Suprapubic skin (tissue), 4 donors: ENCODE measurements at regions not wholly inside any gene's neighbourhood (a gene's known extent, or its start where the extent isn't known, plus 50 kb on each side); places are given as distances from the start of the nearest gene placed in this dataset.

Experiments
- POLR2A ChIP-seq, 2 donors: fragments of 450-650 bp; IDR thresholded peaks; one replicate each; pipeline ENCODE4 v1.6.1; 2017; ENCODE audit warnings: antibody characterized with exemption in 2 of 2, mild to moderate bottlenecking in 2 of 2, moderate library complexity in 2 of 2
- POLR2AphosphoS5 ChIP-seq, 3 donors: sonication (generic); formaldehyde crosslinking; IDR thresholded peaks; one replicate each; pipeline ENCODE4 v1.6.1; 2017; ENCODE audit warnings: antibody characterized with exemption in 3 of 3
- TF ChIP-seq, protein P1 (sequence below), 2 donors: fragments of 200-600 bp in 1 of 2; fragments of 450-650 bp in 1 of 2; sonication (generic) in 1 of 2; IDR thresholded peaks; one replicate each; pipeline ENCODE4 v1.5.1; 2016 to 2019; ENCODE audit warnings: antibody characterized with exemption in 2 of 2, mild to moderate bottlenecking in 1 of 2, moderate library complexity in 1 of 2

DNA sequence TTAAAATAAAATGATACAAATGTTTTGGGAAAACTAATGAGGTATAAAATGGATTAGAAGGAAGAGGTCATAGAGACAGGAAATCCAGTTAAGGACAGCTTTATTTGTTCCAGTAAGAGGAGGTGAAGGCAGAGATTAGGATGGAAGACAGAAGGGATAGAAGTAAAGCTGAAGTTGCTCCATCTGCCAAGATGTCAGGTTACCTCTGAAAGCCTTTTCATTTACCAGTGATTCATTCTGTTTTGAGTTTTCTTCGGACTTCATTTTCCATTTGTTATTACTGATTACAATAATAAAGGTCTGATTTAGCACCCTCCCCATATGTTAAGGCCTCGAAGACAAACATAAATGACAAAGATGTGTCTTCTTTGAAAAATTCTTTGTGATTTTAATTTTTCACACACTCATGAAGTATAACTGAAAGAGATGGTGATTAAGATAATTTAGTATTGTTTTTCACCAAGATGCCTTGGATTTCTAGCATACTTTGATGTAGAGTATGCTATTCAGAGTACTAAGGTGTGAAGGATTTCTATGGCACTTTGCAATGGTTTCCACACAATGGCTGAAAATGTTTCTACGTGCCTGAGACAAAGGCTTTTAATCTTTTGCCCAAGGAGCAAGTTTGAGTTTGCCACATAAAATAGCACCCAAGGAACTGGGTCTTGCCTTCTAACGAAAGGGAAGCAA is 75.4 kb upstream of the PLAAT1 start:
- TF ChIP-seq, protein P1, sequence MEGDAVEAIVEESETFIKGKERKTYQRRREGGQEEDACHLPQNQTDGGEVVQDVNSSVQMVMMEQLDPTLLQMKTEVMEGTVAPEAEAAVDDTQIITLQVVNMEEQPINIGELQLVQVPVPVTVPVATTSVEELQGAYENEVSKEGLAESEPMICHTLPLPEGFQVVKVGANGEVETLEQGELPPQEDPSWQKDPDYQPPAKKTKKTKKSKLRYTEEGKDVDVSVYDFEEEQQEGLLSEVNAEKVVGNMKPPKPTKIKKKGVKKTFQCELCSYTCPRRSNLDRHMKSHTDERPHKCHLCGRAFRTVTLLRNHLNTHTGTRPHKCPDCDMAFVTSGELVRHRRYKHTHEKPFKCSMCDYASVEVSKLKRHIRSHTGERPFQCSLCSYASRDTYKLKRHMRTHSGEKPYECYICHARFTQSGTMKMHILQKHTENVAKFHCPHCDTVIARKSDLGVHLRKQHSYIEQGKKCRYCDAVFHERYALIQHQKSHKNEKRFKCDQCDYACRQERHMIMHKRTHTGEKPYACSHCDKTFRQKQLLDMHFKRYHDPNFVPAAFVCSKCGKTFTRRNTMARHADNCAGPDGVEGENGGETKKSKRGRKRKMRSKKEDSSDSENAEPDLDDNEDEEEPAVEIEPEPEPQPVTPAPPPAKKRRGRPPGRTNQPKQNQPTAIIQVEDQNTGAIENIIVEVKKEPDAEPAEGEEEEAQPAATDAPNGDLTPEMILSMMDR (IDR thresholded peaks at IDR 0.05), result no peak
- TF ChIP-seq POLR2A (IDR thresholded peaks at IDR 0.05) (no peak), POLR2AphosphoS5 (IDR thresholded peaks at IDR 0.05) (no peak)
